Endothelial cell of umbilical vein (primary cell): ENCODE measurements at regions not wholly inside any gene's neighbourhood (a gene's known extent, or its start where the extent isn't known, plus 50 kb on each side); places are given as distances from the start of the nearest gene placed in this dataset.
"Not testable (repeated sequence)": the region's sequence is repeated elsewhere in the genome, so short reads cannot be mapped to it uniquely, and the experiment has no call there.

Source experiments
- EZH2 ChIP-seq: IDR thresholded peaks from 2 replicates; pipeline ENCODE4 v1.6.1; 2012; ENCODE audit warnings: borderline replicate concordance, low read depth, mild to moderate bottlenecking, moderate library complexity, low read length, inconsistent platforms; ENCODE audit not compliant: severe bottlenecking
- FOS ChIP-seq: IDR thresholded peaks from 2 replicates; pipeline ENCODE4 v1.6.1; 2011; ENCODE audit warnings: mild to moderate bottlenecking, low read length, moderate library complexity, borderline replicate concordance; ENCODE audit not compliant: insufficient read depth
- JUN ChIP-seq: IDR thresholded peaks from 2 replicates; pipeline ENCODE4 v1.6.1; 2011; ENCODE audit warnings: borderline replicate concordance, low read depth; ENCODE audit not compliant: insufficient read length, insufficient read depth
- MYC ChIP-seq: IDR thresholded peaks from one replicate; pipeline ENCODE4 v1.6.1; 2011; ENCODE audit warnings: mild to moderate bottlenecking, low read depth, low read length
- POLR2A ChIP-seq: IDR thresholded peaks from 2 replicates; pipeline ENCODE4 v1.6.1; 2012; ENCODE audit warnings: low read depth, mild to moderate bottlenecking, control low read depth, low read length
- POLR2AphosphoS5 ChIP-seq: IDR thresholded peaks from 2 replicates; pipeline ENCODE4 v1.6.1; 2012; ENCODE audit warnings: low read depth, mild to moderate bottlenecking, control low read depth, low read length, moderate library complexity; ENCODE audit not compliant: insufficient read depth
- TF ChIP-seq, protein P1 (sequence below), 2 donors: IDR thresholded peaks; 1 replicate in 1 of 2; 2 replicates in 1 of 2; pipeline ENCODE4 v1.5.1; 2011; ENCODE audit warnings: low read length in 2 of 2, mild to moderate bottlenecking in 2 of 2, moderate library complexity in 2 of 2, control low read depth in 1 of 2, inconsistent platforms in 1 of 2, low read depth in 1 of 2; ENCODE audit not compliant: insufficient read depth in 1 of 2; ENCODE audit errors: extremely low read depth in 1 of 2
- TF ChIP-seq, protein P2 (sequence below): IDR thresholded peaks from 2 replicates; pipeline ENCODE4 v1.6.1; 2011; ENCODE audit not compliant: insufficient read depth, insufficient read length

DNA sequence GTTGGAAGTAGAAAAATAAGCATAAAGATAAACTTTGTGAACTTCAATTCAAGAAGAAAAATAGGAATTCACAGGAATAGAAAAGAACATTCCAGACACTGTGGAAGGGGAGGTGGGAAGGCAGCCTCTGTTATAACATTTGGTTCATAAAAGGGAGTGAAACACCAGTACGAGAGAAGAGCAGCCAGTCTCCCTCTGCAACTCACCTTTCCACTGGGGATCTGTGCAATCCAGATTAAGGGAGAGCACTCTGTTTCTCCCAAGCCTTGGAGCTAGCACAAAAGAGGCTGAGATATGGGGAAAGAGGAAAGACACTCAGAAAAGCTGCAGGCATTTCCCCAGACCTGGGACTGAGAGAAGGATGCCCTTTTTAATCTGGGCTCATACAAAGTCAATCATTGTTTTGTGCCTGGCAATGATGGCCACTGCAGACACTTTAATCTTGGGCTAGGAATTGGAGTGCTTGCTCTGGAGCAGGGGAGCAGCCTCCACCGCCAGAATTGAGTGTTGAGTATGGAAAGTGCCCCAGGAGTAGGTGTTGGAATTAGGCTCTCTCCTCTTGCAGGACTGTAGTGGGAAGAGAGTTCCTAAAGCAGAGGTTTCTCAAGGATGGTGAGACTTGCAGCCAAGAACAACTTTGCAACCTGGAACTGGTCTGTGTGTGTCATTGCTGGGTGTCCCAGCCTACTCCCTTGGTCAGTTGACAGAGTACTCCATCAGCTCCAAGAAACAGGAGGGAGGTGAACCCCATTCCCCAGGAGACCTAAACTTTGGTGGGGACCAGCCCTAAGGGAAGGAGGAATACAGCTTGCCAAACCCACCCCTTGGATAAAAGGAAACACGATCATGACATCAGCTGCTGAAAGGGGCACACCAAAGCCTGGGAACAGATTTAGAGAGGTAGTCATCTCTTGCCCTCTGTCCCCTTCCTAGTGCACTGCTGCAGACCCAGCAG, 1510.2 kb upstream of the TPTE start:
- TF ChIP-seq, protein P1, sequence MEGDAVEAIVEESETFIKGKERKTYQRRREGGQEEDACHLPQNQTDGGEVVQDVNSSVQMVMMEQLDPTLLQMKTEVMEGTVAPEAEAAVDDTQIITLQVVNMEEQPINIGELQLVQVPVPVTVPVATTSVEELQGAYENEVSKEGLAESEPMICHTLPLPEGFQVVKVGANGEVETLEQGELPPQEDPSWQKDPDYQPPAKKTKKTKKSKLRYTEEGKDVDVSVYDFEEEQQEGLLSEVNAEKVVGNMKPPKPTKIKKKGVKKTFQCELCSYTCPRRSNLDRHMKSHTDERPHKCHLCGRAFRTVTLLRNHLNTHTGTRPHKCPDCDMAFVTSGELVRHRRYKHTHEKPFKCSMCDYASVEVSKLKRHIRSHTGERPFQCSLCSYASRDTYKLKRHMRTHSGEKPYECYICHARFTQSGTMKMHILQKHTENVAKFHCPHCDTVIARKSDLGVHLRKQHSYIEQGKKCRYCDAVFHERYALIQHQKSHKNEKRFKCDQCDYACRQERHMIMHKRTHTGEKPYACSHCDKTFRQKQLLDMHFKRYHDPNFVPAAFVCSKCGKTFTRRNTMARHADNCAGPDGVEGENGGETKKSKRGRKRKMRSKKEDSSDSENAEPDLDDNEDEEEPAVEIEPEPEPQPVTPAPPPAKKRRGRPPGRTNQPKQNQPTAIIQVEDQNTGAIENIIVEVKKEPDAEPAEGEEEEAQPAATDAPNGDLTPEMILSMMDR (IDR thresholded peaks at IDR 0.05; ENCODE audit: extremely low read depth in 1 of 2, insufficient read depth in 1 of 2, low read depth in 1 of 2, low read length in 2 of 2): not testable (repeated sequence)
- TF ChIP-seq, protein P2, sequence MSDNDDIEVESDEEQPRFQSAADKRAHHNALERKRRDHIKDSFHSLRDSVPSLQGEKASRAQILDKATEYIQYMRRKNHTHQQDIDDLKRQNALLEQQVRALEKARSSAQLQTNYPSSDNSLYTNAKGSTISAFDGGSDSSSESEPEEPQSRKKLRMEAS: not testable (repeated sequence)
- TF ChIP-seq POLR2AphosphoS5, EZH2, FOS, POLR2A, JUN, MYC: not testable (repeated sequence)
